WTC11 (cell line): ENCODE measurements at regions not wholly inside any gene's neighbourhood (a gene's known extent, or its start where the extent isn't known, plus 50 kb on each side); places are given as distances from the start of the nearest gene placed in this dataset.

Source experiments
- ATAC-seq: fragments of 200-7000 bp; cut with Tn5 transposase; 2 replicates; pipeline ENCODE4 v1.10.0; 2021; ENCODE audit warnings: mild to moderate bottlenecking, moderate library complexity
- CTCF ChIA-PET: fragments of 300-600 bp; sonication (Branson Sonifier 250); formaldehyde crosslinking; loops from one replicate; lab custom pipeline; 2021; ENCODE audit warnings: antibody characterized with exemption; lab: Charles Lee
- POLR2A ChIA-PET: fragments of 350-600 bp; sonication (Branson Sonifier 250); formaldehyde crosslinking; loops from one replicate; lab custom pipeline; 2021; ENCODE audit warnings: antibody characterized with exemption; lab: Charles Lee
- DNase-seq: peaks from one replicate; pipeline ENCODE4 v3.0.0; 2021; ENCODE audit warnings: low spot score
- H3K27ac Mint-ChIP-seq: 2 replicates; pipeline ENCODE4 v1.8.0; 2021; ENCODE audit warnings: mixed read lengths
- H3K27me3 Mint-ChIP-seq: 2 replicates; pipeline ENCODE4 v1.8.0; 2021; ENCODE audit warnings: low read depth, mild to moderate bottlenecking, moderate library complexity, mixed read lengths
- H3K36me3 Mint-ChIP-seq: 2 replicates; pipeline ENCODE4 v1.8.0; 2021; ENCODE audit warnings: mixed read lengths
- H3K4me1 Mint-ChIP-seq: 2 replicates; pipeline ENCODE4 v1.8.0; 2022; ENCODE audit warnings: mixed read lengths
- H3K4me3 Mint-ChIP-seq: 2 replicates; pipeline ENCODE4 v1.8.0; 2021; ENCODE audit warnings: mild to moderate bottlenecking, moderate library complexity, mixed read lengths
- H3K9me3 Mint-ChIP-seq: 2 replicates; pipeline ENCODE4 v1.8.0; 2021; ENCODE audit warnings: mixed read lengths
- ATF6 ChIP-seq: sonication (generic); formaldehyde crosslinking; IDR thresholded peaks from 2 replicates; pipeline ENCODE4 v1.8.1; 2023; ENCODE audit warnings: mild to moderate bottlenecking, missing genetic modification reagents
- CBFB ChIP-seq: sonication (generic); formaldehyde crosslinking; IDR thresholded peaks from 2 replicates; pipeline ENCODE4 v1.8.1; 2022; ENCODE audit warnings: mild to moderate bottlenecking, low read depth, missing genetic modification reagents
- EMX1 ChIP-seq: fragments of 250-450 bp; sonication (Bioruptor Pico); IDR thresholded peaks from 2 replicates; pipeline ENCODE4 v1.8.0; 2021; ENCODE audit warnings: mild to moderate bottlenecking
- FOXP4 ChIP-seq: sonication (generic); formaldehyde crosslinking; IDR thresholded peaks from 2 replicates; pipeline ENCODE4 v1.8.0; 2022; ENCODE audit warnings: mild to moderate bottlenecking, missing genetic modification reagents
- GTF2I ChIP-seq: fragments of 250-450 bp; sonication (Bioruptor Pico); conservative IDR thresholded peaks from 2 replicates; pipeline ENCODE4 v1.4.0; 2021; ENCODE audit warnings: mild to moderate bottlenecking
- IRF1 ChIP-seq: sonication (generic); formaldehyde crosslinking; IDR thresholded peaks from 2 replicates; pipeline ENCODE4 v1.8.0; 2023; ENCODE audit warnings: missing genetic modification reagents
- NFE2L1 ChIP-seq: sonication (generic); formaldehyde crosslinking; IDR thresholded peaks from 2 replicates; pipeline ENCODE4 v1.8.1; 2023; ENCODE audit warnings: missing genetic modification reagents
- RELA ChIP-seq: sonication (generic); formaldehyde crosslinking; IDR thresholded peaks from 2 replicates; pipeline ENCODE4 v1.8.1; 2022; ENCODE audit warnings: missing genetic modification reagents, mild to moderate bottlenecking, borderline replicate concordance
- TEAD1 ChIP-seq: sonication (generic); formaldehyde crosslinking; IDR thresholded peaks from 2 replicates; pipeline ENCODE4 v1.8.0; 2022; ENCODE audit warnings: mild to moderate bottlenecking, missing genetic modification reagents
- ZNF121 ChIP-seq: sonication (generic); formaldehyde crosslinking; IDR thresholded peaks from 2 replicates; pipeline ENCODE4 v1.8.0; 2023; ENCODE audit warnings: missing genetic modification reagents
- ZNF317 ChIP-seq: sonication (generic); formaldehyde crosslinking; IDR thresholded peaks from 2 replicates; pipeline ENCODE4 v1.8.1; 2023; ENCODE audit warnings: low read depth, mild to moderate bottlenecking, moderate library complexity, missing genetic modification reagents, borderline replicate concordance
- ZNF671 ChIP-seq: fragments of 250-450 bp; sonication (Bioruptor Pico); IDR thresholded peaks from 2 replicates; pipeline ENCODE4 v1.8.0; 2021; ENCODE audit warnings: mild to moderate bottlenecking
- TF ChIP-seq, protein P1 (sequence below): sonication (generic); formaldehyde crosslinking; conservative IDR thresholded peaks from 2 replicates; pipeline ENCODE4 v1.8.1; 2022; ENCODE audit warnings: mild to moderate bottlenecking, missing genetic modification reagents
- TF ChIP-seq, protein P2 (sequence below): sonication (generic); formaldehyde crosslinking; IDR thresholded peaks from 2 replicates; pipeline ENCODE4 v1.8.0; 2023; ENCODE audit warnings: missing genetic modification reagents, mild to moderate bottlenecking, borderline replicate concordance
- TF ChIP-seq, protein P3 (sequence below): fragments of 250-450 bp; sonication (Bioruptor Pico); conservative IDR thresholded peaks from 2 replicates; pipeline ENCODE4 v1.9.0; 2021; ENCODE audit warnings: mild to moderate bottlenecking
- TF ChIP-seq, protein P4 (sequence below): sonication (generic); formaldehyde crosslinking; IDR thresholded peaks from 2 replicates; pipeline ENCODE4 v1.8.1; 2022; ENCODE audit warnings: low read depth, mild to moderate bottlenecking, moderate library complexity, missing genetic modification reagents, borderline replicate concordance

- Mint-ChIP-seq H3K36me3 (no peaks in the 10 kb centered on the region), H3K4me1 (peaks cover 30% of the 10 kb centered on the region), H3K27ac (peak overlapping the region; percentile 36; the same call in 1 of the 2 replicates), H3K27me3 (no peaks in the 10 kb centered on the region), H3K4me3 (no peak overlapping the region), H3K9me3 (0 out of 2 replicates have a peak, but pooled peaks cover 5% of the 10 kb centered on the region)
- ATAC-seq (no peak), DNase-seq (no peak)
- POLR2A ChIA-PET = interaction anchor here (0.6 kb wide), 1 partner anchor 12 kb away, joined by 4 read pairs; no protein-coding TSS in a partner anchor
- CTCF ChIA-PET = interaction anchor here (0.6 to 1.0 kb wide), 3 partner anchors 10 to 205 kb away, joined by 3 read pairs; no protein-coding TSS in a partner anchor
- TF ChIP-seq, protein P1, sequence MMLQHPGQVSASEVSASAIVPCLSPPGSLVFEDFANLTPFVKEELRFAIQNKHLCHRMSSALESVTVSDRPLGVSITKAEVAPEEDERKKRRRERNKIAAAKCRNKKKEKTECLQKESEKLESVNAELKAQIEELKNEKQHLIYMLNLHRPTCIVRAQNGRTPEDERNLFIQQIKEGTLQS = no peak
- no peak for TF ChIP-seq FOXP4 (CRISPR knock-in tag)
- TF ChIP-seq, protein P2, sequence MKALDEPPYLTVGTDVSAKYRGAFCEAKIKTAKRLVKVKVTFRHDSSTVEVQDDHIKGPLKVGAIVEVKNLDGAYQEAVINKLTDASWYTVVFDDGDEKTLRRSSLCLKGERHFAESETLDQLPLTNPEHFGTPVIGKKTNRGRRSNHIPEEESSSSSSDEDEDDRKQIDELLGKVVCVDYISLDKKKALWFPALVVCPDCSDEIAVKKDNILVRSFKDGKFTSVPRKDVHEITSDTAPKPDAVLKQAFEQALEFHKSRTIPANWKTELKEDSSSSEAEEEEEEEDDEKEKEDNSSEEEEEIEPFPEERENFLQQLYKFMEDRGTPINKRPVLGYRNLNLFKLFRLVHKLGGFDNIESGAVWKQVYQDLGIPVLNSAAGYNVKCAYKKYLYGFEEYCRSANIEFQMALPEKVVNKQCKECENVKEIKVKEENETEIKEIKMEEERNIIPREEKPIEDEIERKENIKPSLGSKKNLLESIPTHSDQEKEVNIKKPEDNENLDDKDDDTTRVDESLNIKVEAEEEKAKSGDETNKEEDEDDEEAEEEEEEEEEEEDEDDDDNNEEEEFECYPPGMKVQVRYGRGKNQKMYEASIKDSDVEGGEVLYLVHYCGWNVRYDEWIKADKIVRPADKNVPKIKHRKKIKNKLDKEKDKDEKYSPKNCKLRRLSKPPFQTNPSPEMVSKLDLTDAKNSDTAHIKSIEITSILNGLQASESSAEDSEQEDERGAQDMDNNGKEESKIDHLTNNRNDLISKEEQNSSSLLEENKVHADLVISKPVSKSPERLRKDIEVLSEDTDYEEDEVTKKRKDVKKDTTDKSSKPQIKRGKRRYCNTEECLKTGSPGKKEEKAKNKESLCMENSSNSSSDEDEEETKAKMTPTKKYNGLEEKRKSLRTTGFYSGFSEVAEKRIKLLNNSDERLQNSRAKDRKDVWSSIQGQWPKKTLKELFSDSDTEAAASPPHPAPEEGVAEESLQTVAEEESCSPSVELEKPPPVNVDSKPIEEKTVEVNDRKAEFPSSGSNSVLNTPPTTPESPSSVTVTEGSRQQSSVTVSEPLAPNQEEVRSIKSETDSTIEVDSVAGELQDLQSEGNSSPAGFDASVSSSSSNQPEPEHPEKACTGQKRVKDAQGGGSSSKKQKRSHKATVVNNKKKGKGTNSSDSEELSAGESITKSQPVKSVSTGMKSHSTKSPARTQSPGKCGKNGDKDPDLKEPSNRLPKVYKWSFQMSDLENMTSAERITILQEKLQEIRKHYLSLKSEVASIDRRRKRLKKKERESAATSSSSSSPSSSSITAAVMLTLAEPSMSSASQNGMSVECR (CRISPR knock-in tag) = no peak
- TF ChIP-seq TEAD1 (CRISPR knock-in tag) = no peak
- no peak for TF ChIP-seq ATF6
- TF ChIP-seq EMX1 = no peak
- no peak for TF ChIP-seq GTF2I
Observed at GRCh38 chr13:44032802-44033201, 153.1 kb downstream of the LACC1 start.

- Mint-ChIP-seq H3K36me3 (no peaks in the 10 kb centered on the region), H3K9me3 (0 out of 2 replicates have a peak, but pooled peaks cover 5% of the 10 kb centered on the region), H3K4me3 (no peak overlapping the region), H3K27ac (peak overlapping the region; percentile 2; the same call in 1 of the 2 replicates), H3K4me1 (peaks cover 30% of the 10 kb centered on the region), H3K27me3 (no peaks in the 10 kb centered on the region)
- ChIA-PET CTCF (no interaction called here), POLR2A (no interaction called here)
- no peak for DNase-seq
- TF ChIP-seq ZNF317 (CRISPR knock-in tag) = no peak
- TF ChIP-seq, protein P3, sequence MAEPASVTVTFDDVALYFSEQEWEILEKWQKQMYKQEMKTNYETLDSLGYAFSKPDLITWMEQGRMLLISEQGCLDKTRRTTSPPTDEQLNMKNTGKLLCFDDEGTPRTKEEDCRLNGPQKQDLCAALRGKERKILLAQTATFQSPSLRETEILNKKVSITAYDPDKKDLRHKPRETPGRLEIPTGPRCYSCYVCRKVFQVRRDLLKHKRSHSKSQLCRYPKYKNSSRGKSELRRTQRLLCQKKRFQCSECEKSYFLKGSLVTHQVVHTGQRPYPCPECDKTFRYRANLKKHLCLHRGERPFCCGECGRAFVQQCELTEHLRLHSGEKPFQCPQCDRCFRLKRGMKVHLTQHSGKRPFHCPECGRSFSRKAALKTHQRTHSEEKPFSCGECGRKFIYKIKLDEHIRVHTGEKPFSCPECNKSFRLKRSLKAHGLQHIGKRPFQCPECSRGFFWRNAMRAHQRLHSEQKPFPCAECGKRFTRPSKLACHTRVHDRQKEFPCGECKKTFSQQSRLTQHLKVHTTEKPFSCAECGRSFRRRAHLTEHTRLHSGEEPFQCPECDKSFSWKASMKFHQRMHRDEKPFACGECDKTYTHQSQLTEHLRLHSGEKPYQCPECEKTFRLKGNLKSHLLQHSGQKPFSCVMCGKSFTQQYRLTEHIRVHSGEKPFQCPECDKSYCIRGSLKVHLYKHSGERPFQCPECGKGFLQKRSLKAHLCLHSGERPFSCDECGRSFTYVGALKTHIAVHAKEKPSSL (CRISPR knock-in tag) = no peak
- TF ChIP-seq RELA = no peak
- TF ChIP-seq, protein P4, sequence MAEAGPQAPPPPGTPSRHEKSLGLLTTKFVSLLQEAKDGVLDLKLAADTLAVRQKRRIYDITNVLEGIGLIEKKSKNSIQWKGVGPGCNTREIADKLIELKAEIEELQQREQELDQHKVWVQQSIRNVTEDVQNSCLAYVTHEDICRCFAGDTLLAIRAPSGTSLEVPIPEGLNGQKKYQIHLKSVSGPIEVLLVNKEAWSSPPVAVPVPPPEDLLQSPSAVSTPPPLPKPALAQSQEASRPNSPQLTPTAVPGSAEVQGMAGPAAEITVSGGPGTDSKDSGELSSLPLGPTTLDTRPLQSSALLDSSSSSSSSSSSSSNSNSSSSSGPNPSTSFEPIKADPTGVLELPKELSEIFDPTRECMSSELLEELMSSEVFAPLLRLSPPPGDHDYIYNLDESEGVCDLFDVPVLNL (CRISPR knock-in tag) = no peak
- no peak for TF ChIP-seq ZNF121 (CRISPR knock-in tag)
- TF ChIP-seq NFE2L1 (CRISPR knock-in tag) = no peak
- TF ChIP-seq IRF1 = no peak
- TF ChIP-seq CBFB = no peak
- no peak for TF ChIP-seq ZNF671
- ATAC-seq = no peak
Observed at GRCh38 chr13:44035400-44035799, 155.7 kb downstream of the LACC1 start.
